Nephron progenitor cell (in vitro differentiated cells): ENCODE measurements at regions not wholly inside any gene's neighbourhood (a gene's known extent, or its start where the extent isn't known, plus 50 kb on each side); places are given as distances from the start of the nearest gene placed in this dataset.

Source experiments
- DNase-seq: peaks from one replicate; pipeline ENCODE4 v3.0.0; 2021
- H3K27ac Mint-ChIP-seq: 2 replicates; pipeline ENCODE4 v1.8.0; 2021; ENCODE audit warnings: mild to moderate bottlenecking, moderate library complexity, mixed read lengths
- H3K27me3 Mint-ChIP-seq: 2 replicates; pipeline ENCODE4 v1.8.0; 2021; ENCODE audit warnings: mild to moderate bottlenecking, low read depth, mixed read lengths; ENCODE audit not compliant: poor library complexity
- H3K36me3 Mint-ChIP-seq: 2 replicates; pipeline ENCODE4 v1.8.0; 2021; ENCODE audit warnings: low read depth, mixed read lengths
- H3K4me1 Mint-ChIP-seq: 2 replicates; pipeline ENCODE4 v1.8.0; 2021; ENCODE audit warnings: mixed read lengths
- H3K4me3 Mint-ChIP-seq: 2 replicates; pipeline ENCODE4 v1.8.0; 2021; ENCODE audit warnings: mild to moderate bottlenecking, moderate library complexity, mixed read lengths
- H3K9me3 Mint-ChIP-seq: 2 replicates; pipeline ENCODE4 v1.8.0; 2021; ENCODE audit warnings: mild to moderate bottlenecking, moderate library complexity, mixed read lengths
- TF ChIP-seq, protein P1 (sequence below): fragments of 200-600 bp; sonication (generic); IDR thresholded peaks from 2 replicates; pipeline ENCODE4 v1.5.0; 2021; ENCODE audit warnings: antibody characterized with exemption

GRCh38 chr1:101540161-101540560 lies 303.3 kb downstream of the S1PR1 start:
- H3K4me3 Mint-ChIP-seq: no peak overlapping the region
- no peaks in the 10 kb centered on the region for H3K36me3 Mint-ChIP-seq
- H3K4me1 Mint-ChIP-seq: no peaks in the 10 kb centered on the region
- no peak for DNase-seq
- TF ChIP-seq, protein P1, sequence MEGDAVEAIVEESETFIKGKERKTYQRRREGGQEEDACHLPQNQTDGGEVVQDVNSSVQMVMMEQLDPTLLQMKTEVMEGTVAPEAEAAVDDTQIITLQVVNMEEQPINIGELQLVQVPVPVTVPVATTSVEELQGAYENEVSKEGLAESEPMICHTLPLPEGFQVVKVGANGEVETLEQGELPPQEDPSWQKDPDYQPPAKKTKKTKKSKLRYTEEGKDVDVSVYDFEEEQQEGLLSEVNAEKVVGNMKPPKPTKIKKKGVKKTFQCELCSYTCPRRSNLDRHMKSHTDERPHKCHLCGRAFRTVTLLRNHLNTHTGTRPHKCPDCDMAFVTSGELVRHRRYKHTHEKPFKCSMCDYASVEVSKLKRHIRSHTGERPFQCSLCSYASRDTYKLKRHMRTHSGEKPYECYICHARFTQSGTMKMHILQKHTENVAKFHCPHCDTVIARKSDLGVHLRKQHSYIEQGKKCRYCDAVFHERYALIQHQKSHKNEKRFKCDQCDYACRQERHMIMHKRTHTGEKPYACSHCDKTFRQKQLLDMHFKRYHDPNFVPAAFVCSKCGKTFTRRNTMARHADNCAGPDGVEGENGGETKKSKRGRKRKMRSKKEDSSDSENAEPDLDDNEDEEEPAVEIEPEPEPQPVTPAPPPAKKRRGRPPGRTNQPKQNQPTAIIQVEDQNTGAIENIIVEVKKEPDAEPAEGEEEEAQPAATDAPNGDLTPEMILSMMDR: no peak
- peaks cover 3% of the 10 kb centered on the region for H3K27me3 Mint-ChIP-seq
- H3K9me3 Mint-ChIP-seq: no peaks in the 10 kb centered on the region
- no peak overlapping the region for H3K27ac Mint-ChIP-seq

DNA sequence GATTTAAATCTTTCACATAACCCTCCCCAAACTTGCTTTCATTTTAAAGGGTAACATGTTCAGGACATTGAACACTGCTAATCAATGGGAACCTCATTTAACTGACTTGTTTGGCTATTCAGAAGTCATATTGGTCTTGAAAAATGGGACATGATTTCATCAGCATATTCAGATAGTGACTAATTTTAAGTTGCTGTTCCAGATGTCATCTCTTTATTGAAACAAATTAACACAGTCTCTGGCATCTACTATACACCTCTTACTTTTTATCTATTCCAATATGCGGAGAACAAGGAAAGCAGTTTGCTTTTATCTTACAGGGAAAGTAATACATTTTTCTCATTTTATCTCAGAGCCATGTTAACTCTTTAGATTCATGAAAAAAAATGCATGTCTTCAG lies 310.1 kb downstream of the S1PR1 start:
- Mint-ChIP-seq H3K36me3 (no peaks in the 10 kb centered on the region), H3K4me1 (no peaks in the 10 kb centered on the region), H3K27me3 (no peaks in the 10 kb centered on the region), H3K27ac (no peak overlapping the region), H3K4me3 (no peak overlapping the region), H3K9me3 (no peaks in the 10 kb centered on the region)
- DNase-seq: no peak
- TF ChIP-seq, protein P1: no peak

DNA sequence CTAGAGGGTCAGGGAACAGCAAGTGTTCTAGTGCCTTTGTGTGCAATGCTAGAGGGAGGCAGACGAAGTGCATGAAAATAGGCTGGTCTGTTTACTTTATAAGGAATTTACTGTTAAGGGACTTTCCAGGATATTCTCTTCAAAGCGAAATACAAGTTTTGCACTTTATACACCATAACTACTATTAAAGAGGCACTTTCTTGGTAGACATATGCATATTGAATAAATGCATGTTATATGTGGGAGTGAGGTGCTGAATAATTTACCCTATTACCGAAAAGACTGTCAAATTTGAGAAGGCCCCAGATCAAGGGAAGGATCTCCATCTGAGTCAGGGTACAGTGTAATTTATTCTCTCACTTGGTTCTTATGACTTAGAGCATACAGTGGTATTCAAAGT lies 310.5 kb downstream of the S1PR1 start:
- Mint-ChIP-seq H3K36me3 (no peaks in the 10 kb centered on the region), H3K27ac (no peak overlapping the region), H3K4me3 (no peak overlapping the region), H3K27me3 (no peaks in the 10 kb centered on the region), H3K4me1 (no peaks in the 10 kb centered on the region), H3K9me3 (no peaks in the 10 kb centered on the region)
- TF ChIP-seq, protein P1: no peak
- no peak for DNase-seq

DNA sequence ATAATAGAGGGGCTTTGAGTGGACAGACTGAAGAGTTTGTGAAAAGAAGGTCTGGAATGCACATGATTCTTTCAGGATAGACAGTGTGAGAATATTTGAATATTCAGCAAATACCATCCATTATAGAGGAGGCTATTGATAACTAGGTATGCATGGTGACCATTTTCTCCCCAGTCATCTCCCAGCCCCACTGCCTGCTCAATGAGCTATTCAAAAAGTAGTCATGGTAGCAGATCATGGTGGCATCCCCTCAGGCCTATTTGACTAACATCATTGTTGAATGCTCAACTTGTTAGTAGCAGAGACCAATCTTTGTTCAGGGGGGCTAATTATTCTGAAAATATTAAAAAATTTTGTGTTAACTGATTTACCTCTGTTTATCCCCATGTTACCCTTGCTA lies 311.6 kb downstream of the S1PR1 start:
- TF ChIP-seq, protein P1: no peak
- DNase-seq: no peak
- Mint-ChIP-seq H3K27ac (no peak overlapping the region), H3K27me3 (no peaks in the 10 kb centered on the region), H3K9me3 (no peaks in the 10 kb centered on the region), H3K4me1 (no peaks in the 10 kb centered on the region), H3K36me3 (no peaks in the 10 kb centered on the region), H3K4me3 (no peak overlapping the region)

DNA sequence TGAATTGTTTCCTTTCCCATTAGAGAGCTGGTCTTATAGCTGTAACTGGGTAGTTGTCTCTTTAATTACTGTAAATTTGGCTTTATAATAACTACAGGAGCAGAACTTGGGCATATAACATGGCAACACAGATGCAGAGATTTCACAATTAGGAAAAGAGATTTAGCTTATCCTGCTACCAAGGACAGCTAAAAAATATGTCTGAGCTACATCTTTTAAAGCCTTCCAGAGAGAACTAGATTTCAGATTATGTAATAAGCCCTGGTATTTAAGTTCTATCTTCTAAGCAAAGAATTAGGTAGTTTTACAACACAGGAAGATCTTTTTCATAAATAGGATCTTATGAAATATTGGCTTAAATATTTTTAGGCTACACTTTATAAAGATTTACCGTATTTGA lies 313.8 kb downstream of the S1PR1 start:
- Mint-ChIP-seq H3K9me3 (no peaks in the 10 kb centered on the region), H3K4me3 (no peak overlapping the region), H3K27me3 (no peaks in the 10 kb centered on the region), H3K36me3 (no peaks in the 10 kb centered on the region), H3K4me1 (no peaks in the 10 kb centered on the region), H3K27ac (no peak overlapping the region)
- DNase-seq: no peak
- TF ChIP-seq, protein P1: no peak

DNA sequence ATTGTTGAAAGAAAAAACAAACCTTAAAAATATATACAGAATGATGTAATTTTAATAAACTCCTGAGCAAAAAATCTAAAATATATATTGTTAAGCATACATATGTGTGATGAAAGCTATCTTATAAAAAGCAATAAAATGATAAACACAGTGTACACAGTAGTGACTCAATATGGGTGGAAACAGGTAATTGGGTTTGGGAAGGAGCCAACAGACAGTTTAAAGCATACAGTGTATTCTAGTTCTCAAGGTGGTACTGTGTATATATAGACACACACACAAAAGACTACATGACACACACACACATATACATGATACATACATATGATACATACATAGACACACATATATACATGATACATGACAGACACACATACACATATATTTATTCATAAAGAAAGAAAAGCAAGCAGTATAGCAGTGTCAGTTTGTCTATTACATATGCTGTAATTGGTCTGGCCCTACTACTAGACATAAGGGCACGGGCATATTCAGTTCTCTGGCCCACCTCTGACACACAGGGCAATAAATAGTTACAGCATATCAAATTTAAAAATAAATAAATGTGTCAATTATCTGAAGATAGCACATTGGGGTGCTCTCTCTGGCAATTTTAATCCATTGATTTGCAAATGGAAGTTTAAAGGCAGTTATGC lies 330.2 kb downstream of the S1PR1 start:
- H3K9me3 Mint-ChIP-seq: peaks cover 7% of the 10 kb centered on the region
- no peaks in the 10 kb centered on the region for H3K27me3 Mint-ChIP-seq
- H3K4me1 Mint-ChIP-seq: no peaks in the 10 kb centered on the region
- H3K36me3 Mint-ChIP-seq: no peaks in the 10 kb centered on the region
- no peak overlapping the region for H3K4me3 Mint-ChIP-seq
- no peak overlapping the region for H3K27ac Mint-ChIP-seq
- TF ChIP-seq, protein P1: no peak
- DNase-seq: no peak
